ENCODE measurements at regions not wholly inside any gene's neighbourhood (a gene's known extent, or its start where the extent isn't known, plus 50 kb on each side); places are given as distances from the start of the nearest gene placed in this dataset.
A peak's percentile ranks its signal among the peaks of the same experiment; 100 is the strongest.

DNA sequence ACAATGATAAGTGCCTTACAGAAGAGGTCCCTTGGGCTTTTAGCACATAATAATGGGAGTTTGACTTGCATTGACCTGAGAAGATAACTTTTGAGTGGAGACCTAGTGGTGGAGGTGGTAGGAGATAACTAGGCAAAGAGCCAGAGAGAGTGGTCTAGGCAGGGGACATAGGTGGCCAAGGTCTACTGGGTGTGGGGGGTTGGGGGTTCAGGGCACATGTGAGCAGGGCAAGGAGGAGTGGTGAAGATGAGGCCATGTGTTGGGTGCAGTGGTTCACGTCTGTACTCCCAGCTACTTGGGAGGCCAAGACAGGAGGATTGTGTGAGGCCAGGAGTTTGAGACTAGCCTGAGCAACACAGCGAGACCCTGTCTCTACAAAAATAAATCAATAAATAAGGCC, 74.3 kb upstream of the CTNNBL1 start:
- no peak for DNase-seq
- Histone ChIP-seq H3K9me3 (ENCODE audit: insufficient read depth, low read length, severe bottlenecking) (no peaks in the 10 kb centered on the region), H3K27ac (ENCODE audit: low read length) (no peak overlapping the region), H3K4me2 (ENCODE audit: insufficient read depth, low read length) (no peak overlapping the region), H2AFZ (ENCODE audit: low read depth, low read length) (no peak overlapping the region), H3K36me3 (ENCODE audit: insufficient read depth, low read length) (no peaks in the 10 kb centered on the region), H3K4me3 (ENCODE audit: low read depth in 1 of 2, low read length in 2 of 2) (no peak overlapping the region), H3K4me1 (ENCODE audit: insufficient read depth, low read length) (no peaks in the 10 kb centered on the region), H3K9ac (ENCODE audit: low read depth, low read length) (no peak overlapping the region), H4K20me1 (ENCODE audit: insufficient read depth, low read length) (0 out of 2 replicates have a peak, but pooled peaks cover 3% of the 10 kb centered on the region), H3K79me2 (ENCODE audit: insufficient read depth, low read length) (no peaks in the 10 kb centered on the region), H3K27me3 (ENCODE audit: insufficient read depth, low read length, poor library complexity) (peaks cover 13% of the 10 kb centered on the region)
- TF ChIP-seq EZH2 (IDR thresholded peaks at IDR 0.05; ENCODE audit: borderline replicate concordance, low read depth, low read length, severe bottlenecking) = no peak
- TF ChIP-seq, protein P1, sequence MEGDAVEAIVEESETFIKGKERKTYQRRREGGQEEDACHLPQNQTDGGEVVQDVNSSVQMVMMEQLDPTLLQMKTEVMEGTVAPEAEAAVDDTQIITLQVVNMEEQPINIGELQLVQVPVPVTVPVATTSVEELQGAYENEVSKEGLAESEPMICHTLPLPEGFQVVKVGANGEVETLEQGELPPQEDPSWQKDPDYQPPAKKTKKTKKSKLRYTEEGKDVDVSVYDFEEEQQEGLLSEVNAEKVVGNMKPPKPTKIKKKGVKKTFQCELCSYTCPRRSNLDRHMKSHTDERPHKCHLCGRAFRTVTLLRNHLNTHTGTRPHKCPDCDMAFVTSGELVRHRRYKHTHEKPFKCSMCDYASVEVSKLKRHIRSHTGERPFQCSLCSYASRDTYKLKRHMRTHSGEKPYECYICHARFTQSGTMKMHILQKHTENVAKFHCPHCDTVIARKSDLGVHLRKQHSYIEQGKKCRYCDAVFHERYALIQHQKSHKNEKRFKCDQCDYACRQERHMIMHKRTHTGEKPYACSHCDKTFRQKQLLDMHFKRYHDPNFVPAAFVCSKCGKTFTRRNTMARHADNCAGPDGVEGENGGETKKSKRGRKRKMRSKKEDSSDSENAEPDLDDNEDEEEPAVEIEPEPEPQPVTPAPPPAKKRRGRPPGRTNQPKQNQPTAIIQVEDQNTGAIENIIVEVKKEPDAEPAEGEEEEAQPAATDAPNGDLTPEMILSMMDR (IDR thresholded peaks at IDR 0.05; ENCODE audit: borderline replicate concordance, extremely low read depth, low read length, poor library complexity, severe bottlenecking) = no peak
- no peak for ATAC-seq (ENCODE audit: insufficient read depth, low read depth)

DNA sequence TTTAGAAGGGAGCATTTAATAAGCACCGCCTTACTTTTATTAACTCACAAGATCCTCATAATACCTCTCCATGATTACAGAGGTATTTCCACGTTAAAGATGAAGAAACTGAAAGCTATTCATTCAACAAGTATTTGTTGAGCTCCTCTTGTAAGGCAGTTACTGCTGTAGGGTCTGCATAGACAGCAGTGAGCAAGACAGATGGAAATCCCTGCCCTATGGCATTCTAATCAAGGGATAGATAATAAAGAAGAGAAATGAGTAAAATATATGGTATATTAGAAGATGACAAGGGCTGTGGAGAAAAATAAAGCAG, 77.8 kb upstream of the CTNNBL1 start:
- H3K36me3 ChIP-seq (ENCODE audit: insufficient read depth, low read length) = no peaks in the 10 kb centered on the region
- ATAC-seq (ENCODE audit: insufficient read depth, low read depth) (no peak), DNase-seq (no peak)
- H3K4me1 ChIP-seq (ENCODE audit: insufficient read depth, low read length) = no peaks in the 10 kb centered on the region
- H4K20me1 ChIP-seq (ENCODE audit: insufficient read depth, low read length) = 0 out of 2 replicates have a peak, but pooled peaks cover 3% of the 10 kb centered on the region
- no peak overlapping the region for H3K4me3 ChIP-seq (ENCODE audit: low read depth in 1 of 2, low read length in 2 of 2)
- H3K79me2 ChIP-seq (ENCODE audit: insufficient read depth, low read length) = no peaks in the 10 kb centered on the region
- H3K4me2 ChIP-seq (ENCODE audit: insufficient read depth, low read length) = no peak overlapping the region
- no peaks in the 10 kb centered on the region for H3K9me3 ChIP-seq (ENCODE audit: insufficient read depth, low read length, severe bottlenecking)
- no peak overlapping the region for H3K27ac ChIP-seq (ENCODE audit: low read length)
- H3K9ac ChIP-seq (ENCODE audit: low read depth, low read length) = no peak overlapping the region
- peaks cover 13% of the 10 kb centered on the region for H3K27me3 ChIP-seq (ENCODE audit: insufficient read depth, low read length, poor library complexity)
- TF ChIP-seq, protein P1 (IDR thresholded peaks at IDR 0.05; ENCODE audit: borderline replicate concordance, extremely low read depth, low read length, poor library complexity, severe bottlenecking) = no peak
- no peak for TF ChIP-seq EZH2 (IDR thresholded peaks at IDR 0.05; ENCODE audit: borderline replicate concordance, low read depth, low read length, severe bottlenecking)
- no peak overlapping the region for H2AFZ ChIP-seq (ENCODE audit: low read depth, low read length)

DNA sequence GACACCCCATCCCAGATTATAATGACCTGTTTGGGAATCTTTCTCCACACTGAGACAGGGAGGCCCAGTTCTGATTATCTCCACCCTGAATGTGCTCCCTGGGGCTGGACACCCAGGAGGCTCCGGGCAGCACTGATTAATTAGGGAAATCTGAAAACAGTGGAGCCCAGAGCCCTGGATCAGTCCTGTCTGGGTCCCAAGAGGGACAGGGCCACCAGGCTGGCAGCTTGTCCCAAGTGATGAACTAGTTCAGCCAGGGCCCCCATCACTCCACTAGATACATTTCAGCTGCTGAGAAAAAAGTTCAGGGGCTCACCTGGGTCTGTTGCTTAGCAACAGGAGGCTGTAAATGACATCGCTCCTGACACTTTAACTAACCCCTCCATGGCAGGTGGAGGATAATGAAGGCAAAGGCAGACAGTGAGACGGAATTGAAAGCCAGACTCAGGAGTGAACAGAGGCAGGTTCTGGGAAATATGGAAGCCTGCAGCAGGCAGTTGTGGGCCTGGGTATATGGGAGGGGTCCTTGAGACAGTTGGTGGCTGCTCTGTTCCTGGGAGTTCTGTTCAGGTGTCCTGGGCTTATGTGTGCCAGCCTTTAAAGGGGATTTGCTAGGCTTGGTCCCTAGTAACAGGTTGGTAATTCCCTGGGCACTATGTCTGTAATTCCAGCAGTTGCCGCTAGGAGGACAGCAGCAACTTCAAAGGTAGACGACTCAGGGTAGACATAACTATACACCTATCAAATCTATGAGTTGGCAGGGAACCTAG, 78.3 kb upstream of the CTNNBL1 start:
- Histone ChIP-seq H3K9me3 (ENCODE audit: insufficient read depth, low read length, severe bottlenecking) (no peaks in the 10 kb centered on the region), H3K27ac (ENCODE audit: low read length) (no peak overlapping the region), H2AFZ (ENCODE audit: low read depth, low read length) (no peak overlapping the region), H3K4me1 (ENCODE audit: insufficient read depth, low read length) (no peaks in the 10 kb centered on the region), H3K4me3 (ENCODE audit: low read depth in 1 of 2, low read length in 2 of 2) (no peak overlapping the region), H3K36me3 (ENCODE audit: insufficient read depth, low read length) (no peaks in the 10 kb centered on the region), H3K9ac (ENCODE audit: low read depth, low read length) (no peak overlapping the region), H4K20me1 (ENCODE audit: insufficient read depth, low read length) (0 out of 2 replicates have a peak, but pooled peaks cover 3% of the 10 kb centered on the region), H3K4me2 (ENCODE audit: insufficient read depth, low read length) (no peak overlapping the region), H3K79me2 (ENCODE audit: insufficient read depth, low read length) (no peaks in the 10 kb centered on the region), H3K27me3 (ENCODE audit: insufficient read depth, low read length, poor library complexity) (peaks cover 13% of the 10 kb centered on the region)
- DNase-seq (peak; percentile 57), ATAC-seq (ENCODE audit: insufficient read depth, low read depth) (peak; percentile 78)
- TF ChIP-seq, protein P1 (IDR thresholded peaks at IDR 0.05; ENCODE audit: borderline replicate concordance, extremely low read depth, low read length, poor library complexity, severe bottlenecking) = peak; percentile 91
- TF ChIP-seq EZH2 (IDR thresholded peaks at IDR 0.05; ENCODE audit: borderline replicate concordance, low read depth, low read length, severe bottlenecking) = no peak

Data from DND-41 (cell line).